ENCODE measurements at regions not wholly inside any gene's neighbourhood (a gene's known extent, or its start where the extent isn't known, plus 50 kb on each side); places are given as distances from the start of the nearest gene placed in this dataset.

- no peak for DNase-seq (ENCODE audit: low spot score)
These were observed 931.9 kb downstream of the SLITRK5 start for GRCh38 chr13:88602786-88603777.

GRCh38 chr13:88617176-88617575, 946.0 kb downstream of the SLITRK5 start:
- TF ChIP-seq CTCF (IDR thresholded peaks at IDR 0.05) = no peak

More at GRCh38 chr13:88602786-88603777, 931.9 kb downstream of the SLITRK5 start:
- Histone ChIP-seq H3K9me3 (no peaks in the 10 kb centered on the region), H3K27ac (no peak overlapping the region), H3K4me3 (no peak overlapping the region), H3K4me1 (ENCODE audit: control insufficient read depth in 1 of 2, low read depth in 2 of 2) (no peaks in the 10 kb centered on the region), H3K36me3 (no peaks in the 10 kb centered on the region), H3K27me3 (replicated peaks; ENCODE audit: insufficient read depth) (no peaks in the 10 kb centered on the region)
- TF ChIP-seq CTCF (IDR thresholded peaks at IDR 0.05) = no peak
- no peak for ATAC-seq (ENCODE audit: insufficient number of reproducible peaks, low FRiP score, low read depth)

GRCh38 chr13:88622362-88622973, 951.3 kb downstream of the SLITRK5 start:
- no peak for DNase-seq (ENCODE audit: low spot score)

More at GRCh38 chr13:88617176-88617575, 946.0 kb downstream of the SLITRK5 start:
- no peaks in the 10 kb centered on the region for H3K27me3 ChIP-seq (replicated peaks; ENCODE audit: insufficient read depth)
- no peaks in the 10 kb centered on the region for H3K4me1 ChIP-seq (ENCODE audit: control insufficient read depth in 1 of 2, low read depth in 2 of 2)
- H3K9me3 ChIP-seq = no peaks in the 10 kb centered on the region
- H3K4me3 ChIP-seq = no peak overlapping the region
- ATAC-seq (ENCODE audit: insufficient number of reproducible peaks, low FRiP score, low read depth) (no peak), DNase-seq (ENCODE audit: low spot score) (no peak)
- H3K27ac ChIP-seq = no peak overlapping the region
- H3K36me3 ChIP-seq = no peaks in the 10 kb centered on the region

GRCh38 chr13:88623150-88623549, 952.0 kb downstream of the SLITRK5 start:
- Histone ChIP-seq H3K9me3 (no peaks in the 10 kb centered on the region), H3K27me3 (replicated peaks; ENCODE audit: insufficient read depth) (no peaks in the 10 kb centered on the region), H3K4me3 (no peak overlapping the region), H3K4me1 (ENCODE audit: control insufficient read depth in 1 of 2, low read depth in 2 of 2) (no peaks in the 10 kb centered on the region), H3K36me3 (no peaks in the 10 kb centered on the region), H3K27ac (no peak overlapping the region)
- DNase-seq (ENCODE audit: low spot score) (no peak), ATAC-seq (ENCODE audit: insufficient number of reproducible peaks, low FRiP score, low read depth) (no peak)
- TF ChIP-seq CTCF (IDR thresholded peaks at IDR 0.05) = no peak

More at GRCh38 chr13:88622362-88622973, 951.3 kb downstream of the SLITRK5 start:
- ATAC-seq (ENCODE audit: insufficient number of reproducible peaks, low FRiP score, low read depth) = no peak
- H3K9me3 ChIP-seq = no peaks in the 10 kb centered on the region
- H3K27ac ChIP-seq = no peak overlapping the region
- no peak overlapping the region for H3K4me3 ChIP-seq
- no peak for TF ChIP-seq CTCF (IDR thresholded peaks at IDR 0.05)
- H3K4me1 ChIP-seq (ENCODE audit: control insufficient read depth in 1 of 2, low read depth in 2 of 2) = no peaks in the 10 kb centered on the region
- no peaks in the 10 kb centered on the region for H3K27me3 ChIP-seq (replicated peaks; ENCODE audit: insufficient read depth)
- no peaks in the 10 kb centered on the region for H3K36me3 ChIP-seq

GRCh38 chr13:88627071-88627470, 955.9 kb downstream of the SLITRK5 start:
- Histone ChIP-seq H3K36me3 (no peaks in the 10 kb centered on the region), H3K9me3 (no peaks in the 10 kb centered on the region), H3K4me1 (ENCODE audit: control insufficient read depth in 1 of 2, low read depth in 2 of 2) (no peaks in the 10 kb centered on the region), H3K27ac (no peak overlapping the region), H3K27me3 (replicated peaks; ENCODE audit: insufficient read depth) (no peaks in the 10 kb centered on the region), H3K4me3 (no peak overlapping the region)
- DNase-seq (ENCODE audit: low spot score) (no peak), ATAC-seq (ENCODE audit: insufficient number of reproducible peaks, low FRiP score, low read depth) (no peak)
- no peak for TF ChIP-seq CTCF (IDR thresholded peaks at IDR 0.05)

All from thoracic aorta (tissue), 2 donors.